Sigmoid colon (tissue), 6 donors: ENCODE measurements at regions not wholly inside any gene's neighbourhood (a gene's known extent, or its start where the extent isn't known, plus 50 kb on each side); places are given as distances from the start of the nearest gene placed in this dataset.

Experiments
- DNase-seq: peaks from one replicate; pipeline ENCODE4 v3.0.0-alpha.2; 2019
- H3K27ac ChIP-seq, 4 donors: fragments of 200-600 bp; sonication (generic); one replicate each; pipeline ENCODE4 v1.5.1; 2016 to 2019; ENCODE audit warnings: mild to moderate bottlenecking in 1 of 4
- H3K27me3 ChIP-seq, 3 donors: fragments of 200-600 bp; sonication (generic); one replicate each; pipeline ENCODE4 v1.5.1; 2019; ENCODE audit warnings: mild to moderate bottlenecking in 1 of 3
- H3K36me3 ChIP-seq, 4 donors: fragments of 200-600 bp; sonication (generic); one replicate each; pipeline ENCODE4 v1.5.1; 2016 to 2019
- H3K4me1 ChIP-seq, 4 donors: fragments of 200-600 bp; sonication (generic); one replicate each; pipeline ENCODE4 v1.5.1; 2017 to 2019
- H3K4me3 ChIP-seq, 4 donors: fragments of 200-600 bp; sonication (generic); one replicate each; pipeline ENCODE4 v1.5.1; 2017 to 2019; ENCODE audit warnings: mild to moderate bottlenecking in 2 of 4, moderate library complexity in 1 of 4
- H3K9me3 ChIP-seq, 4 donors: fragments of 200-600 bp in 3 of 4; sonication (generic) in 3 of 4; one replicate each; pipeline versions ENCODE4 v1.5.1 to v1.6.1; 2013 to 2019
- CTCF ChIP-seq, 4 experiments: fragments of 450-650 bp in 3 of 4; fragments of 200-600 bp in 1 of 4; IDR thresholded peaks; one replicate each; pipeline ENCODE4 v1.5.1; 2016 to 2019; ENCODE audit warnings: antibody characterized with exemption in 4 of 4, mild to moderate bottlenecking in 3 of 4, moderate library complexity in 2 of 4
- EP300 ChIP-seq, 4 donors: sonication (generic); formaldehyde crosslinking; IDR thresholded peaks; one replicate each; pipeline ENCODE4 v1.6.1; 2017; ENCODE audit warnings: antibody characterized with exemption in 4 of 4
- POLR2A ChIP-seq, 2 donors: fragments of 450-650 bp; IDR thresholded peaks; one replicate each; pipeline ENCODE4 v1.6.1; 2016; ENCODE audit warnings: antibody characterized with exemption in 2 of 2, mild to moderate bottlenecking in 2 of 2, moderate library complexity in 2 of 2
- POLR2AphosphoS5 ChIP-seq, 4 donors: sonication (generic); formaldehyde crosslinking; IDR thresholded peaks; one replicate each; pipeline ENCODE4 v1.6.1; 2017; ENCODE audit warnings: antibody characterized with exemption in 4 of 4
- WGBS, 2 donors: extraction: QIAGEN DNeasy Blood & Tissue Kit; methylation state at CpG; one replicate each; pipeline ENCODE4 v1.1.7; 2013; 5-methylcytosine and 5-hydroxymethylcytosine counted together
- intact Hi-C: fragments of 100-400 bp; cut with DNase I; formaldehyde crosslinking; loops from one replicate; pipeline ENCODE4 v1.15.1; 2023
- donor health status: healthy with polysubstance abuse.
- donor health status: healthy.

DNA sequence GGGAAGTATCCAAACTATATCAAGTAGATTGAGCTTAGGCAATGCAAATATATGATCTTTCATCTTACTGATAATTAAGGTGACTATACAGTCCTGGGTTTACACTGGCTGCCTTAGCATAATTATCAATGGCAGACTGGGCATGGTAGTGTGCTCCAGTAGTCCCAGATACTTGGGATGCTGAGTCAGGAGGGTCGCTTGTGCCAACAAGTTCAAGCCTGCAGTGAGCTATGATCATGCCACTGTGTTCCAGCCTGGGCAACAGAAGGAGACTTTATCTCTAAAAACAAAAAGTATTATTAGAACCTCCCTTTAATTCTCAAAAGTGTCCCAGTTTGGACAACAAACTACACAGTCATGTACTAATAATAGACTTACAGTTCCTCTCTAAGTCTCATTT lies 99.4 kb upstream of the RASGEF1B start:
- intact Hi-C loops, result no loop called here

GRCh38 chr4:81566161-81566591 lies 94.5 kb upstream of the RASGEF1B start:
- peak overlapping the region in 3 of 4 donors; percentile 17 to 32 (median 24) for H3K4me3 ChIP-seq
- TF ChIP-seq CTCF (IDR thresholded peaks at IDR 0.05), result no peak
- peak in 1 of 4 donors; percentile 6 for TF ChIP-seq POLR2AphosphoS5 (IDR thresholded peaks at IDR 0.05)
- no peak for DNase-seq
- intact Hi-C loops, result no loop called here
- no peaks in the 10 kb centered on the region for H3K36me3 ChIP-seq
- WGBS, 2 donors, result 27 to 52% methylated on average over 5 of the region's 5 CpGs
- H3K9me3 ChIP-seq, result no peaks in the 10 kb centered on the region
- peak overlapping the region; percentile 64 to 78 (median 67) for H3K27ac ChIP-seq
- H3K27me3 ChIP-seq, result no peaks in the 10 kb centered on the region
- H3K4me1 ChIP-seq, result peaks cover 0 to 10% (median 5%) of the 10 kb centered on the region in 4 donors

More for the DNA sequence above, 99.4 kb upstream of the RASGEF1B start:
- no peak for TF ChIP-seq POLR2A (IDR thresholded peaks at IDR 0.05)
- no peak for TF ChIP-seq POLR2AphosphoS5 (IDR thresholded peaks at IDR 0.05)
- no peak for TF ChIP-seq EP300 (IDR thresholded peaks at IDR 0.05)
- 88 to 94% methylated on average over 1 of the region's 1 CpG for WGBS, 2 donors
- no peaks in the 10 kb centered on the region for H3K27me3 ChIP-seq
- H3K36me3 ChIP-seq, result no peaks in the 10 kb centered on the region
- no peak overlapping the region for H3K27ac ChIP-seq
- DNase-seq, result no peak
- H3K4me3 ChIP-seq, result no peak overlapping the region
- no peaks in the 10 kb centered on the region for H3K4me1 ChIP-seq
- H3K9me3 ChIP-seq, result no peaks in the 10 kb centered on the region

- intact Hi-C loops, result no loop called here
- H3K36me3 ChIP-seq, result no peaks in the 10 kb centered on the region
- H3K9me3 ChIP-seq, result no peaks in the 10 kb centered on the region
- H3K27me3 ChIP-seq, result no peaks in the 10 kb centered on the region
- peak; percentile 88 for DNase-seq
- WGBS, 2 donors, result 12 to 49% methylated on average over 6 of the region's 6 CpGs
- H3K4me1 ChIP-seq, result peaks cover 0 to 10% (median 5%) of the 10 kb centered on the region in 4 donors
- peak overlapping the region in 3 of 4 donors; percentile 17 to 32 (median 24) for H3K4me3 ChIP-seq
- TF ChIP-seq POLR2A (IDR thresholded peaks at IDR 0.05) (peak in 1 of 2 donors; percentile 31), CTCF (IDR thresholded peaks at IDR 0.05) (no peak), POLR2AphosphoS5 (IDR thresholded peaks at IDR 0.05) (peak in 3 of 4 donors; percentile 53 to 72 (median 58))
- peak overlapping the region; percentile 64 to 78 (median 67) for H3K27ac ChIP-seq
These were observed 93.6 kb upstream of the RASGEF1B start for GRCh38 chr4:81565142-81565870.

DNA sequence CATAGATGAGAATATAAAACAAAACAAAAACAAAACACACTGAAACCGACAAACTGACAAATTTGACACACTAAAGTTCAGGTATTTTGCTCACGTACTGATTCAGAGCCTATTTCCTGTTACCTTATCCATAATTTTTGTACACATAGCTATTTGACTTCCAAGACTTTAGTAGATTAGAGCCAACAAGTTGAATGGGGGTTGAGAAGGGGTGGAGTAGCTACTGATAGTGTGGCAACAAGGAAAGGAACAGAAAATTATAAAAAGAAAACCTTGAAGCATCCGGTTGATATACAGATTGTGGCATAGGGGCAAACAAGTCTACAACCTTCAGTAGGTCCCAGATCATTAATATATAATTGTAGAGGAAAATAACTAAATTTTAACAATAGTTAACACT lies 92.3 kb upstream of the RASGEF1B start:
- Histone ChIP-seq H3K4me3 (no peak overlapping the region), H3K27ac (no peak overlapping the region), H3K4me1 (peaks cover 0 to 10% (median 5%) of the 10 kb centered on the region in 4 donors), H3K9me3 (no peaks in the 10 kb centered on the region), H3K36me3 (no peaks in the 10 kb centered on the region), H3K27me3 (no peaks in the 10 kb centered on the region)
- WGBS, 2 donors, result 23 to 58% methylated on average over 3 of the region's 3 CpGs
- TF ChIP-seq POLR2AphosphoS5 (IDR thresholded peaks at IDR 0.05) (no peak), EP300 (IDR thresholded peaks at IDR 0.05) (no peak), CTCF (IDR thresholded peaks at IDR 0.05) (no peak), POLR2A (IDR thresholded peaks at IDR 0.05) (no peak)
- intact Hi-C loops, result no loop called here
- DNase-seq, result no peak

DNA sequence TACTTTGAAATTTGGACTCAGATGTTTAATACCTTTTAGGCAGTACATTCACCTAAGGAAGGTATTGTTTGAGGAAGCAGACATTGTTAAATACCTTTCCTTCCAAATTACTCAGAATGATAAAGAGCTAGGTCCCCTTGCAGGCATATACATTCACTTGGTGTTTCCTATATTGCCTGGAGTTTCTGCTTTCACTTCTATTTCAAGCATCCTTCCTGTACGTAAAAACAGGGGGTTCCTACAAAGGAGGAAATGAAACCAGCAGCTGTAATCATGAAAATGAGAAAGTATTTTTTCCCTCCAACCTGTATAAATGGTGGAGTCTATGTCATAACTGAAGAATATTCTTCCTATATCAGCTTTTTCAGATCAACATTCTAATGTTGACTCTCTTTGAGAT lies 90.4 kb upstream of the RASGEF1B start:
- Histone ChIP-seq H3K27me3 (no peaks in the 10 kb centered on the region), H3K4me1 (peaks cover 0 to 10% (median 5%) of the 10 kb centered on the region in 4 donors), H3K27ac (no peak overlapping the region), H3K4me3 (no peak overlapping the region), H3K36me3 (no peaks in the 10 kb centered on the region), H3K9me3 (no peaks in the 10 kb centered on the region)
- WGBS, 2 donors, result 44 to 69% methylated on average over 1 of the region's 1 CpG
- DNase-seq, result no peak
- intact Hi-C loops, result no loop called here
- TF ChIP-seq POLR2AphosphoS5 (IDR thresholded peaks at IDR 0.05) (no peak), CTCF (IDR thresholded peaks at IDR 0.05) (no peak), EP300 (IDR thresholded peaks at IDR 0.05) (no peak), POLR2A (IDR thresholded peaks at IDR 0.05) (no peak)
